ENCODE measurements at regions not wholly inside any gene's neighbourhood (a gene's known extent, or its start where the extent isn't known, plus 50 kb on each side); places are given as distances from the start of the nearest gene placed in this dataset.

- TF ChIP-seq POLR2A (IDR thresholded peaks at IDR 0.05; ENCODE audit: low read depth, low read length), result no peak
- no peak for TF ChIP-seq TAF1 (IDR thresholded peaks at IDR 0.05; ENCODE audit: low read depth, low read length)
- TF ChIP-seq POLR2AphosphoS5 (IDR thresholded peaks at IDR 0.05; ENCODE audit: low read depth, low read length), result no peak
Observed at GRCh38 chr10:4473977-4474376, 352.0 kb upstream of the AKR1E2 start.
